ENCODE measurements at regions not wholly inside any gene's neighbourhood (a gene's known extent, or its start where the extent isn't known, plus 50 kb on each side); places are given as distances from the start of the nearest gene placed in this dataset.

DNA sequence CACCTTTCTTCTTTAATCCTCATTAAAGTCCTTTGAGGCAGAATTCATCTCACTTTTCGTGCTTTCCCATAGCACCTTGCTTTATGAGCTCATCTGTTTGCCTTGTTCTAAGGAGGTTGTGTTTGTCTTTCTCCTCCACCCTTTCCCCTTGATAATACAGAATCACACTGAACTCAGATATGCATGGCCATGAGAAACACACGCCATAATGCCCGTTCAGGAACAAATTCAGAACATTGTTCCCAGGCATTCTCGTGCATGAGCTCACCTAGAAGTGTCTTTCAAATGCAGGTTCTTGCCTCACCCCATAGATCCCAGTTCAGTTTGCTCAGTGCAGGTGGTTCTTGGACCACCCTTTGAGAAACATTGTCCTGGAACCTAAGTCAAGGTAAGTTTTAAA, 71.1 kb downstream of the TMEM114 start:
- Histone ChIP-seq H2AFZ (ENCODE audit: insufficient read depth, low read length, poor library complexity) (no peak overlapping the region), H2BK120ac (ENCODE audit: insufficient read depth, low read length, poor library complexity) (no peak overlapping the region), H3K27ac (ENCODE audit: low read depth, low read length) (no peak overlapping the region), H3K4me2 (ENCODE audit: low read length) (no peak overlapping the region), H3K4me1 (ENCODE audit: control insufficient read depth in 1 of 2, insufficient read depth in 2 of 2, low read length in 2 of 2) (no peaks in the 10 kb centered on the region), H2BK5ac (ENCODE audit: low read depth, low read length, poor library complexity) (no peak overlapping the region), H3K4me3 (ENCODE audit: low read depth, low read length) (no peak overlapping the region), H4K12ac (ENCODE audit: low read depth, low read length) (no peak overlapping the region), H4K91ac (ENCODE audit: low read depth, low read length) (no peak overlapping the region), H3K9me3 (ENCODE audit: insufficient read depth, low read depth, low read length) (no peaks in the 10 kb centered on the region), H4K8ac (ENCODE audit: low read depth, low read length) (no peak overlapping the region), H3K23ac (ENCODE audit: low read length) (no peak overlapping the region), H3K79me1 (ENCODE audit: low read length) (no peaks in the 10 kb centered on the region), H2AK5ac (ENCODE audit: low read length) (no peak overlapping the region), H3K4ac (ENCODE audit: low read depth, low read length) (no peak overlapping the region), H3K27me3 (ENCODE audit: insufficient read depth, low read length) (no peaks in the 10 kb centered on the region), H2BK12ac (ENCODE audit: low read length) (no peak overlapping the region), H3K14ac (ENCODE audit: low read length) (no peak overlapping the region), H3K9ac (ENCODE audit: low read length) (peak overlapping the region; percentile 13), H3K79me2 (ENCODE audit: control insufficient read depth, insufficient read depth, low read length, poor library complexity) (no peaks in the 10 kb centered on the region), H3K18ac (ENCODE audit: low read length) (no peak overlapping the region), H3K36me3 (ENCODE audit: control insufficient read depth in 1 of 2, insufficient read depth in 2 of 2, low read length in 2 of 2) (no peaks in the 10 kb centered on the region)
- no peak for DNase-seq
- no CpG with 5 or more reads among the region's 4 CpGs for WGBS (ENCODE audit: extremely low coverage, insufficient coverage, insufficient read length)

DNA sequence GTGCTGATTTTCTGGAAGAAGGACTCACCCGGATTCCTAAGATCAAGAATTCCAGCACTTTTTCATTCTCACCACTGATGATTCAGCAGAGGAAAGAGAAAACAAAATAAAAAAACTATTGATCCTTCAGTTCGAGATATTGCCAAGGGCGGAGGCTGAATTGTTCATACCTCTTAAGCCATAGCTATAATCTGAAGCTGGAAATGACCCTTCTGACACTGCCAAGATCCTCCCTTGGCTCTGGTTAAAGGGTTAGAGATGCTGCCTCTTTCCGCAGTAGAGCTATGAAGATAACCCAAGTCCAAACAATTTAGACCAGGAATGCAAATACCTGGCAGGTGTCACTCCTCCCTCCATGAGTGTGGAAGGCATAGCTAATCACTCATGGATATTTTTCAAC, 73.0 kb downstream of the TMEM114 start:
- H2BK5ac ChIP-seq (ENCODE audit: low read depth, low read length, poor library complexity), result no peak overlapping the region
- no peak overlapping the region for H3K9ac ChIP-seq (ENCODE audit: low read length)
- no peaks in the 10 kb centered on the region for H3K79me1 ChIP-seq (ENCODE audit: low read length)
- no peak overlapping the region for H2AFZ ChIP-seq (ENCODE audit: insufficient read depth, low read length, poor library complexity)
- H3K4me1 ChIP-seq (ENCODE audit: control insufficient read depth in 1 of 2, insufficient read depth in 2 of 2, low read length in 2 of 2), result no peaks in the 10 kb centered on the region
- H3K36me3 ChIP-seq (ENCODE audit: control insufficient read depth in 1 of 2, insufficient read depth in 2 of 2, low read length in 2 of 2), result no peaks in the 10 kb centered on the region
- no peak overlapping the region for H2BK12ac ChIP-seq (ENCODE audit: low read length)
- no peak overlapping the region for H3K4me3 ChIP-seq (ENCODE audit: low read depth, low read length)
- no peak for DNase-seq
- no peak overlapping the region for H3K23ac ChIP-seq (ENCODE audit: low read length)
- H3K18ac ChIP-seq (ENCODE audit: low read length), result no peak overlapping the region
- no peaks in the 10 kb centered on the region for H3K9me3 ChIP-seq (ENCODE audit: insufficient read depth, low read depth, low read length)
- no peaks in the 10 kb centered on the region for H3K79me2 ChIP-seq (ENCODE audit: control insufficient read depth, insufficient read depth, low read length, poor library complexity)
- H4K12ac ChIP-seq (ENCODE audit: low read depth, low read length), result no peak overlapping the region
- H2AK5ac ChIP-seq (ENCODE audit: low read length), result no peak overlapping the region
- no peak overlapping the region for H4K8ac ChIP-seq (ENCODE audit: low read depth, low read length)
- H4K91ac ChIP-seq (ENCODE audit: low read depth, low read length), result no peak overlapping the region
- H3K14ac ChIP-seq (ENCODE audit: low read length), result no peak overlapping the region
- H3K4ac ChIP-seq (ENCODE audit: low read depth, low read length), result no peak overlapping the region
- H3K4me2 ChIP-seq (ENCODE audit: low read length), result no peak overlapping the region
- H2BK120ac ChIP-seq (ENCODE audit: insufficient read depth, low read length, poor library complexity), result no peak overlapping the region
- H3K27ac ChIP-seq (ENCODE audit: low read depth, low read length), result no peak overlapping the region
- WGBS (ENCODE audit: extremely low coverage, insufficient coverage, insufficient read length), result no CpG with 5 or more reads among the region's 4 CpGs
- H3K27me3 ChIP-seq (ENCODE audit: insufficient read depth, low read length), result no peaks in the 10 kb centered on the region

DNA sequence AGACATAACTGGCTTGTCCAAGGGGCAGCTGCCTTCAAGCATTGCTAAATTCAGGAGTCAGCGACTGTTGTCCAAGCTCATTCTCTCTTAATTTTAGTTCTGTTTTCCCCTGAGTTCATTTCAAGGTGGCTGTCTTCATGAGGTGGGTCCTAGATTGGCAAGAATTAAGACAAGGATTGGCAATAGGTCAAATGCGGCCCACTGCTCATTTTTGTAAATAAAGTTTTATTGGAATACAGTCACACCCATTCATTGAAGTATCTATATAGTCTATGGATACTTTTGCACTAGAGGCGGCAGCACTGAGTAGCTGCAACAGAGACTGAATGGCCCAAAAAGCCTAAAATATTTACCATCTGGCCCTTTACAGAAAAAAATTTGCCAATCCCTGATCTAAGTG, 73.8 kb downstream of the TMEM114 start:
- Histone ChIP-seq H3K4ac (ENCODE audit: low read depth, low read length) (no peak overlapping the region), H4K12ac (ENCODE audit: low read depth, low read length) (no peak overlapping the region), H3K14ac (ENCODE audit: low read length) (no peak overlapping the region), H2BK12ac (ENCODE audit: low read length) (no peak overlapping the region), H3K4me1 (ENCODE audit: control insufficient read depth in 1 of 2, insufficient read depth in 2 of 2, low read length in 2 of 2) (no peaks in the 10 kb centered on the region), H3K23ac (ENCODE audit: low read length) (no peak overlapping the region), H2BK5ac (ENCODE audit: low read depth, low read length, poor library complexity) (no peak overlapping the region), H3K79me2 (ENCODE audit: control insufficient read depth, insufficient read depth, low read length, poor library complexity) (no peaks in the 10 kb centered on the region), H3K9ac (ENCODE audit: low read length) (no peak overlapping the region), H3K4me2 (ENCODE audit: low read length) (no peak overlapping the region), H3K9me3 (ENCODE audit: insufficient read depth, low read depth, low read length) (no peaks in the 10 kb centered on the region), H3K4me3 (ENCODE audit: low read depth, low read length) (no peak overlapping the region), H4K91ac (ENCODE audit: low read depth, low read length) (no peak overlapping the region), H3K36me3 (ENCODE audit: control insufficient read depth in 1 of 2, insufficient read depth in 2 of 2, low read length in 2 of 2) (no peaks in the 10 kb centered on the region), H2BK120ac (ENCODE audit: insufficient read depth, low read length, poor library complexity) (no peak overlapping the region), H3K79me1 (ENCODE audit: low read length) (no peaks in the 10 kb centered on the region), H3K27ac (ENCODE audit: low read depth, low read length) (no peak overlapping the region), H3K18ac (ENCODE audit: low read length) (no peak overlapping the region), H2AK5ac (ENCODE audit: low read length) (no peak overlapping the region), H3K27me3 (ENCODE audit: insufficient read depth, low read length) (no peaks in the 10 kb centered on the region), H2AFZ (ENCODE audit: insufficient read depth, low read length, poor library complexity) (no peak overlapping the region), H4K8ac (ENCODE audit: low read depth, low read length) (no peak overlapping the region)
- no peak for DNase-seq
- WGBS (ENCODE audit: extremely low coverage, insufficient coverage, insufficient read length), result no CpG with 5 or more reads among the region's 3 CpGs

DNA sequence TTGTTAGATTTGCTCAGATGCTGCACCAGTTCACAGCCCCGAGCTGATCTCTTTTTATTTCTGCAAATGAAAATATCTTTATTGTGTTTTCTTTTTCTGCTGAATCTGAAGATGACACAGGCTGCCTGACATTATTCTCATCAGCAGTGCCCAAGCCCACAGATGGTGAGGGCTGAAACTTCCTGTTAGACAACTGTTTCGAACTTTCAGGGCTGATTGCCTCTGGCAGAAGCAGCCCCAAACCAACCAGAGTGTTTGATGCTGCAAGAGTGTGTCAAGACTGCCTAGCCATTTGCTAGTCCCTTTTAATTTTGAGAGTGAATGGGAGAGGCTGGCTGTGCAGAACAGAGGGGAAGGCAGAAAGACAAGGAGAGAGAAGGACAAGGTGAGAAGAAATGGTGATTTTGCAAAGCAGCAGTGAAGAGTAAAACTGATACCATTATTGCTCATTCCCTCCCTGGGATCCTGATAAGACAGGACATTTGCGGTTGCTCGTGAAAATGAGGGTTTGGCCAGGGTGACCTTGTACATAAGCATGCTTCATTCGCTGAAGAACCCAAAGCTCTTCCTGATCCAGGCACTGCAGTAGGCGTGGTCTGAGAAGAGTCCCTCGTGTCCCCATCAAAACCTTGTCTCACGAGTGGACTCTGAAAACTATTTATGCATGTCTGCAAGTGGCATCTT, 77.2 kb downstream of the TMEM114 start:
- no peak overlapping the region for H2BK5ac ChIP-seq (ENCODE audit: low read depth, low read length, poor library complexity)
- H4K8ac ChIP-seq (ENCODE audit: low read depth, low read length), result no peak overlapping the region
- no peaks in the 10 kb centered on the region for H3K27me3 ChIP-seq (ENCODE audit: insufficient read depth, low read length)
- no peak overlapping the region for H2BK12ac ChIP-seq (ENCODE audit: low read length)
- H3K9ac ChIP-seq (ENCODE audit: low read length), result no peak overlapping the region
- H3K4ac ChIP-seq (ENCODE audit: low read depth, low read length), result no peak overlapping the region
- no peak overlapping the region for H3K23ac ChIP-seq (ENCODE audit: low read length)
- no peak for DNase-seq
- no peaks in the 10 kb centered on the region for H3K36me3 ChIP-seq (ENCODE audit: control insufficient read depth in 1 of 2, insufficient read depth in 2 of 2, low read length in 2 of 2)
- no peak overlapping the region for H3K4me3 ChIP-seq (ENCODE audit: low read depth, low read length)
- H4K12ac ChIP-seq (ENCODE audit: low read depth, low read length), result no peak overlapping the region
- WGBS (ENCODE audit: extremely low coverage, insufficient coverage, insufficient read length), result no CpG with 5 or more reads among the region's 8 CpGs
- no peaks in the 10 kb centered on the region for H3K79me2 ChIP-seq (ENCODE audit: control insufficient read depth, insufficient read depth, low read length, poor library complexity)
- no peak overlapping the region for H4K91ac ChIP-seq (ENCODE audit: low read depth, low read length)
- no peaks in the 10 kb centered on the region for H3K79me1 ChIP-seq (ENCODE audit: low read length)
- no peaks in the 10 kb centered on the region for H3K4me1 ChIP-seq (ENCODE audit: control insufficient read depth in 1 of 2, insufficient read depth in 2 of 2, low read length in 2 of 2)
- H3K14ac ChIP-seq (ENCODE audit: low read length), result no peak overlapping the region
- no peak overlapping the region for H2BK120ac ChIP-seq (ENCODE audit: insufficient read depth, low read length, poor library complexity)
- H3K9me3 ChIP-seq (ENCODE audit: insufficient read depth, low read depth, low read length), result no peaks in the 10 kb centered on the region
- H3K18ac ChIP-seq (ENCODE audit: low read length), result no peak overlapping the region
- no peak overlapping the region for H2AFZ ChIP-seq (ENCODE audit: insufficient read depth, low read length, poor library complexity)
- H3K27ac ChIP-seq (ENCODE audit: low read depth, low read length), result no peak overlapping the region
- no peak overlapping the region for H3K4me2 ChIP-seq (ENCODE audit: low read length)
- no peak overlapping the region for H2AK5ac ChIP-seq (ENCODE audit: low read length)

Measured in trophoblast cell (in vitro differentiated cells and primary cell).